ENCODE measurements at regions not wholly inside any gene's neighbourhood (a gene's known extent, or its start where the extent isn't known, plus 50 kb on each side); places are given as distances from the start of the nearest gene placed in this dataset.
A peak's percentile ranks its signal among the peaks of the same experiment; 100 is the strongest.

GRCh38 chr6:142692942-142693341, 252.0 kb downstream of the HIVEP2 start:
- no peak overlapping the region for H3K4me3 ChIP-seq (ENCODE audit: low read depth, low read length)
- TF ChIP-seq, protein P1, sequence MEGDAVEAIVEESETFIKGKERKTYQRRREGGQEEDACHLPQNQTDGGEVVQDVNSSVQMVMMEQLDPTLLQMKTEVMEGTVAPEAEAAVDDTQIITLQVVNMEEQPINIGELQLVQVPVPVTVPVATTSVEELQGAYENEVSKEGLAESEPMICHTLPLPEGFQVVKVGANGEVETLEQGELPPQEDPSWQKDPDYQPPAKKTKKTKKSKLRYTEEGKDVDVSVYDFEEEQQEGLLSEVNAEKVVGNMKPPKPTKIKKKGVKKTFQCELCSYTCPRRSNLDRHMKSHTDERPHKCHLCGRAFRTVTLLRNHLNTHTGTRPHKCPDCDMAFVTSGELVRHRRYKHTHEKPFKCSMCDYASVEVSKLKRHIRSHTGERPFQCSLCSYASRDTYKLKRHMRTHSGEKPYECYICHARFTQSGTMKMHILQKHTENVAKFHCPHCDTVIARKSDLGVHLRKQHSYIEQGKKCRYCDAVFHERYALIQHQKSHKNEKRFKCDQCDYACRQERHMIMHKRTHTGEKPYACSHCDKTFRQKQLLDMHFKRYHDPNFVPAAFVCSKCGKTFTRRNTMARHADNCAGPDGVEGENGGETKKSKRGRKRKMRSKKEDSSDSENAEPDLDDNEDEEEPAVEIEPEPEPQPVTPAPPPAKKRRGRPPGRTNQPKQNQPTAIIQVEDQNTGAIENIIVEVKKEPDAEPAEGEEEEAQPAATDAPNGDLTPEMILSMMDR (IDR thresholded peaks at IDR 0.05; ENCODE audit: low read depth, low read length): peak; percentile 81

GRCh38 chr6:142693441-142693840, 251.5 kb downstream of the HIVEP2 start:
- H3K4me3 ChIP-seq (ENCODE audit: low read depth, low read length): no peak overlapping the region
- TF ChIP-seq, protein P1 (IDR thresholded peaks at IDR 0.05; ENCODE audit: low read depth, low read length): no peak

GRCh38 chr6:142694054-142694453, 250.9 kb downstream of the HIVEP2 start:
- H3K4me3 ChIP-seq (ENCODE audit: low read depth, low read length): no peak overlapping the region
- TF ChIP-seq, protein P1 (IDR thresholded peaks at IDR 0.05; ENCODE audit: low read depth, low read length): no peak

GRCh38 chr6:142695016-142695415, 250.0 kb downstream of the HIVEP2 start:
- H3K4me3 ChIP-seq (ENCODE audit: low read depth, low read length): no peak overlapping the region
- TF ChIP-seq, protein P1 (IDR thresholded peaks at IDR 0.05; ENCODE audit: low read depth, low read length): no peak

DNA sequence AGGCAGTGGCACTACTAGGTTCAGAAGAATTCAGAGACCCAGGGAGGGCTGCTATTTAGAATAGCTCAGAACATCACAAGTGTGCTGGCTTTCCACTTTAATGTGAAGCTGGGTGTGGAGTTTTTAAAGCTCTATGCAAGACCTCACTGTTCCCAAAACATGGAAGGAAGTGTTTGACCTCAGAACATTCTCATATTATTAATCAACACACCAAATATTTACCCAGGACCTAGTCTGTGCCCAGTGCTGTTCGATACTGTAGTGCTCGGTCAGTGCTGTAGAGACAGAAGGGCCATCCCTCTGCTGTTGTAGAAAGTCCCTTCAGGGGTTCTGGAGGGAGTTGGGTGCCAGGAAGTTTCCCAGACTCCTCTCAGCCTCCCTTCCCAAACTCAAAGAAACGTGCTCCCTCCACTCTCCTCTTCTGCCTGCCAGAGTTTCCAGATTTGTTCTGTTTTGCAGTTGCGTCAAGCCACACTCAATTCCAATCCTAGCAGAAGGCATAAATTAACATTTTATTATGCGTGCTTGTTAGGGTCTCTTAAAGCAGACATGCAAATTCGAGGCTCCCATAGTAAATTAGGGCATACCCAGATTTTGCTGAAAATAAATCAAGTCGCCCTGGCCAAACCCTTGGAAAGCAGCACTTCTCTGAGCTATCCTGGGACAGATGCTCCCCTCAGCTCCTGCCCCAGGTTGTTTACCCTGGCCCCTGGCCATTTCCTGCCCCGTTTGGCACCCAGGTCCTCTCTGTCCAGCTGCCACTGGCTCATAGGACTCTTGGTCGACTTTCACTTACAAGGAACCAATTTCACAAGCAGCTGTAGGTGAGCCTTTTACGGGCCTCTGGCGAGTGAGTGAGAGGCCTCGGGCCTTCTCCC, 248.6 kb downstream of the HIVEP2 start:
- no peak overlapping the region for H3K4me3 ChIP-seq (ENCODE audit: low read depth, low read length)
- TF ChIP-seq, protein P1 (IDR thresholded peaks at IDR 0.05; ENCODE audit: low read depth, low read length): no peak

DNA sequence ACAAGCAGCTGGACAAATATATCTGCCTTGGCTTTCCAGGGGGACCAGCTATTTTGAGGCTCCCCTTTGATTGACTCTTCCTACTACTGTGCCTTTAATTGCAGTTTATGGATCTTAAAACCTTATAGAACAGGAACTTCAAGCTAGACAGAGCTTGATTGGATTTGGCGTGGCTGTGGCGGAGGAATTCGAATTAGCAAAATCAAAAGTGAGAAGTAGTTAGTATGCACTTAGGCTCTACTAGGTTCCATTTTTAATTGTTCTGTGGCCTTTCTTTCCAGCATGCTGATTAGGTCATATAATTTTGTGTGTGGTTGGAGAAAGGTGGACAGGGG, 248.0 kb downstream of the HIVEP2 start:
- H3K4me3 ChIP-seq (ENCODE audit: low read depth, low read length): no peak overlapping the region
- TF ChIP-seq, protein P1 (IDR thresholded peaks at IDR 0.05; ENCODE audit: low read depth, low read length): no peak

DNA sequence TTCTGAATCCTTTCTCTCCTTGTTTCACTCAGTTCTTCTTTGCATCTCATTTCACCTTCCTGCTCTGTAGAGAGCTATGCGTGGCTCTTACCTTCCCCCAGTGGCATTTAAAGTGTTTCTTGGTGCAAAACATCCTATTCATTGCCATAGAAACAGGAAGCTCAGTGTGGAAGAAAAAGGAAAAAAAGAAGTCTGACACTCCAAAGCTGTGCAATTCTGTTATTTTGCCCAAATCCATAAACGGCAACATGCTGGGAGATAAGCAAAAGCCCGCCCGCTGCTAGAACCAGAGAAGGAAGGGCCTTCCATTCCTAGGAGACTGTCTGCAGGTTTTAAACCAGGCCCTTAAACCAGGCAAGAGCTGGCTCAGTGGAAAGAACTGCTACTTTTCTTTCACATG, 247.1 kb downstream of the HIVEP2 start:
- no peak overlapping the region for H3K4me3 ChIP-seq (ENCODE audit: low read depth, low read length)
- TF ChIP-seq, protein P1 (IDR thresholded peaks at IDR 0.05; ENCODE audit: low read depth, low read length): no peak

Data from WI38 (cell line).